HG03108 (cell line): ENCODE measurements at regions not wholly inside any gene's neighbourhood (a gene's known extent, or its start where the extent isn't known, plus 50 kb on each side); places are given as distances from the start of the nearest gene placed in this dataset.

Experiments used
- ATAC-seq: cut with Tn5 transposase; IDR thresholded peaks from one replicate; pipeline ENCODE4 v1.9.1; 2021; ENCODE audit warnings: moderate library complexity; ENCODE audit not compliant: unreplicated experiment

- ATAC-seq: no peak
These were observed 97.8 kb upstream of the ROBO2 start for GRCh38 chr3:76942101-76942500.

DNA sequence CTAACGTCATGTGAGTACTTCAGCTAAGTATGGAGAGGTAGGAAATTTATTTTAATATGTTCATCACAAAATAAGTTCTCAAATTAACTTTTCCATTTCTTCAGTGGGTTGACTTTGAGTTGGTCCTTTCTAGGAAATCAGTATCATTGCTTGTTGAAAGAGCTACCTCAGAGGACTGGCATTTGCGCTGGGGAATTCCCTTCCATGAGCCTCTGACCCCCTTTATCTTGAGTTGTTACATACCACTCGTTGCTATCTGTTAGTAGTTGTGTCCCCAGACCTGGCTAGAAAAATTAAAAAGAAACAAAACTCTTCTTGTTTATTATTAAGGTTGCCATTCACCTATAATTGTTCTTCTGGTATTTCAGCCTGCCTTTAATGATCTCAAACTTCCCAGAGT is 96.8 kb upstream of the ROBO2 start:
- no peak for ATAC-seq

DNA sequence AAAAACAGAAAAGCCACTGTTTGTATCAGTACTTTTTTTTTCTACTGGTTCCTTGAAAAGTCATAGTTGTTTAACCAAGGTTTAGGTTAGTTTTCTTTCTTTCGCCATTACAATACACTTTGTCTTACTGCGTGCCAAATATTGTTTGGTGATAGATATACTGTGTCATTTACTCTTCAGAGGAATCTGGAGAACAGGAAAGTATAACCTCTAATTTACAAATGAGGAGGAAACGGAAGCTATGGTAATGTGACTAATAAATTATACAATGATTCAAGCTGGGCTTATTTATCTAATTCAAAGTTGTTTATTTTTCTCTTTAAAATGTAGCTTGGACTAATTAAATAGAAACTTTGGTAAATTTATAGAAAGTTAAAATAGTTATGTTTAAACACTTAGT is 96.2 kb upstream of the ROBO2 start:
- ATAC-seq: no peak

DNA sequence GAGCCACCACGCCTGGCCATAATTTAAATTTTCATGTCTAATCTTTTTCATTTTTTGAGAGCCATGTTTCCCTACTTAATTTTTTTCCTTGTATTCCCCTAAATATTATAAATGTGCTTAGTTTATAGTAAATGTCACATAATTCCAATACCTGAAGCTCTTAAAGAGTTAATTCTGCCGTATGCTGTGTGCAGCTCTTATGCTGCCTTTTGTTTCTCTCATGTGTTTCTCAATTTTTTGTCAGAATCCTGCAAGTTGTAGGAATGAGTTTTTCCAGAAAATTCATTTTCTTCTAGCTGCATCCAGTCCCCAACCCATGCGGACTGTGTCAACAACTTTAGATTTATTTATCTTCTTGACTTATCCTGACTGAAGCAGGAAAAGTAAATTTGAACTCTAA is 90.9 kb upstream of the ROBO2 start:
- no peak for ATAC-seq

DNA sequence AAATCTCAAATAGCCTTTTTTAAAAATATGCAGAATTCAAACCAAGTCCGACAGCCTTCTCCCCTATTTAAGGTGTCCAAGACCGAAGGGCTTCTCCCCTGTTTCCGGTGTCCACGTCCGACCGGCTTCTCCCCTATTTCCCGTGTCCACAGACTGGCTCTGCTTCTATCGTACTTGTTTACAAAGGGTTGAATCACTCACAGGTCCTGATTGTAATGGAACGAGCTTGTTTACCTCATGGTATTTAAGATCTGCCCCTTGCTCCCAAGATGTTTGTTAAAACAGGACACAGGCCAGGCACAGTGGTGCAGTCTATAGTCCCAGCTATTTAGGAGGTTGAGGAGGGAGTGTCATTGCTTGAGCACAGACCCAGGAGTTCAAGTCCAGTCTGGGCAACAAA is 90.4 kb upstream of the ROBO2 start:
- ATAC-seq: no peak

- no peak for ATAC-seq
These were observed 89.3 kb upstream of the ROBO2 start for GRCh38 chr3:76950590-76950989.

DNA sequence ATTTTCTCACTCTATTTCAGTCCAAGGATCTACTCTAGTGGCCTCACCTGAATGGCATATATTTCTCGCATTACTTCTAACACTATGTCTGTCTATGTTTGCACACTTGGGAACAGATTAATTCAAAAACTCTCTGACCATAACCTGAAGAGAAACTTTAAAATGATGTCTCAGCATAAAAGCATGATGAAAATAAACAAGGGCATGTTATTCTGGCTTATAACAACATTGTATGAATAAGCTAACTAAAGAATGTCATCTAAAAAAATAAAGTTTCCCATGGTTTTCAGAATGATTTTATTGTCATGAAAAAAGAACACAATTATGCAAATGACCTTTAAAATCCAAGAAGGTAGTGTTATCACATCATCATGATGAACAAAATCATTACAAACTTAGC is 85.5 kb upstream of the ROBO2 start:
- no peak for ATAC-seq

DNA sequence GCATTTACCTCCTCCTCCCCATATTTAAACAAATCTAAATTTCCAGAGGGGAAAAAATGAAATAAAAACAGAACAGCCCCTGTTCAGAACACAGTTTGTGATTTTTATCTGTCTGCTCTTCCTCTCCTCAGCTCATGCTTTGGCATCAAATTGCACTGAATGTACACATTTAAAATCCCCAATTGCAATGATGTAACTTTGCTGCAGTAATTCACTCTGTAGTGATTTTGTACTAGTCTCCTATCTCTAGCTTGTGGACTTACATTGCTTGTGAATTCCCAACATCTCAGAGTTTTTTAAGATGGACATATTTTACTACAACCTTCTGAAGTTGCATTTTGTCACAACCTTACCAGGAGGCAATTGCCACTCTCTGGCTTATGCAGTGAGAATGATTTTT is 81.6 kb upstream of the ROBO2 start:
- ATAC-seq: no peak

DNA sequence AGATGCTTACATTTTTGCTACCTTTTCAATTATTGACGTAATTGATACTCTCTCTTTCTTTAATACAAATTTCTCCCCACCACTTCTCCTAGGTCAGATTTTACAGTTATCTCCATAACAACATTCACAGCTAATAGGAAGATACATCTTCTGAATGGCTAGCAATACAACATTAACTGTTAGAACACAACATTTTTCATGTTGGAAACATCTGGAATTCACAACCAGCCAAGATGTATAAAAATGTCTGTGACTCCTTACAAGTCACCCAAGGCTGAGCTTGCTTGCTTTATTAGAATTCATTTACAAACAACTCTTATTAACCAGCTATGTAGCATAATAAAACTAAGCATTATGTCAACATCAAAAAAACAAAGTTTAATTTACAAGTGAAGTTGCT is 81.0 kb upstream of the ROBO2 start:
- ATAC-seq: no peak

DNA sequence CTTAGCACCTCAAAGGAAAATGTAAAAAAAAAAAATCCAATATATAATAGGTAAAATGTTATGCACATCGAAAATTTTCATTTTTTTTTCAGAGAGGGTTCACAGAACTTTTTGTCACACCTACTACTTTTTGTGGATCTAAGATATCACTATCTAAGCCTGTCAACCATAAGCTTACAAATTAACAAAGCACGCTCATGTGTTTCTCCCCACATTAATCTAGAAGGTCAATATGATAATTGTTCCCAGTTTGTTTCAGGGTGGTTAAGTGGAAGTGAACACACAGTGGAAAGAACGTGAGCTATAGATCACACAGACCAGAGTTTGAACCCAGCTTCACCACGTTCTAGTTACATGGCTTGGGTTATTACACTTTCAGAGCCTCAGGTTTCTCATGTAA is 78.6 kb upstream of the ROBO2 start:
- no peak for ATAC-seq

DNA sequence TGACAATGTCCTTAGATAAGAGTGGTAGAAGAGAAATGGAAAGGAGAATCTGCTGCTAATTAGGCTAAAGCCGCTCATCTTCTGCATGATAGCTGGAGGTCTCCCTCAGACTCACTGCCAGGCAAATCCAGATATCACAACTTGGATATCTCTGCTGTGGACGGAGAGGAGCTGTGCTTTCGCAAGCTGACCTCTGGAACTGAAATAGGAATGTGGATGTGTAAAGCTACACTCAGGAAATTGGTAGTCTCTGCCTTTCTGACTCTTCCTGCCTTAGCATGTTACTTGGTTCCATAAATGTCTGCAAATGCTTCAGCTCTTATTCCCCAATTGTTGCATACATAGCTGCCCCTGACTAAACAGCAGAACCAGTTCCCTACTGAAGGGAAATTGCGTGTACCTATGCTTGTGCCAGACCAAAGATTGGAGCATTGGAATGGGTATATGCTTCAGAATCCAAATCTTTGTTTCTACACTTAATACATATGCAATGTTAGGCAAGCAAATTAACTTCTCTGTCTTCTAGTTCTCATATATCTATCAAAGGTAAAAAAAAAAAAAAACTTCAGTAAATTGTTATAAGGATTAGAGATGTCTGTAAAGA is 74.7 kb upstream of the ROBO2 start:
- ATAC-seq: no peak

- no peak for ATAC-seq
These were observed 70.4 kb upstream of the ROBO2 start for GRCh38 chr3:76969471-76969870.

GRCh38 chr3:76969996-76970615 is 69.8 kb upstream of the ROBO2 start:
- ATAC-seq: no peak

- ATAC-seq: no peak
These were observed 67.1 kb upstream of the ROBO2 start for GRCh38 chr3:76972624-76973296.

- ATAC-seq: no peak
These were observed 62.9 kb upstream of the ROBO2 start for GRCh38 chr3:76976996-76977395.

- no peak for ATAC-seq
These were observed 54.3 kb upstream of the ROBO2 start for GRCh38 chr3:76985645-76986044.

DNA sequence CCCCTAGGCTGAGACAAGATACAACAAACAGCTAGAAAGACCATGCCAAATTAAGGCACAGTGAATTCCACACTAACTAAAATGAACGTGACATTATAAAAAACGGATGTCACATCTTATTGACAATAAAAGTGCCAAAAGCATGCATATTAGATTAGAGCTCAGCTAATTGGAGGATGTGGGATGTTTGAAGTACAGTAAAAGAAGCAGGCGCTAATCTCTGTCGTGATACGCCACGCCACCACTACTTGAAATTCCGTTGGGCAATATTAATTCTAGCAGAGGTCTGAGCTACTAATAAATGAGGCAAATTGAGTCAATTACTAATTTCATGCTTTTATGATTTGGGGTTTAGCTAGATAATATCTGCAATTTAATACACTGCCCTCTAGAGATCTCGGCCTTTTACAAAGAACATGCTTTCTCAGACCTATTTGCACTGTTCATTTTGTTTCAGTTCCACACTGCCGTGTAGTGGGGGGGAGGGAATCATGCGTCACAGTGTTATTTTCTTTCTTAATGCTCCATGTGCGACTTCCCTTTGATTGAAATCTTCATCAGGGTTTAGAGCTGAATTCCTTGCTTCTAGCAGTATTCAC is 52.9 kb upstream of the ROBO2 start:
- no peak for ATAC-seq
